ENCODE measurements at regions not wholly inside any gene's neighbourhood (a gene's known extent, or its start where the extent isn't known, plus 50 kb on each side); places are given as distances from the start of the nearest gene placed in this dataset.

DNA sequence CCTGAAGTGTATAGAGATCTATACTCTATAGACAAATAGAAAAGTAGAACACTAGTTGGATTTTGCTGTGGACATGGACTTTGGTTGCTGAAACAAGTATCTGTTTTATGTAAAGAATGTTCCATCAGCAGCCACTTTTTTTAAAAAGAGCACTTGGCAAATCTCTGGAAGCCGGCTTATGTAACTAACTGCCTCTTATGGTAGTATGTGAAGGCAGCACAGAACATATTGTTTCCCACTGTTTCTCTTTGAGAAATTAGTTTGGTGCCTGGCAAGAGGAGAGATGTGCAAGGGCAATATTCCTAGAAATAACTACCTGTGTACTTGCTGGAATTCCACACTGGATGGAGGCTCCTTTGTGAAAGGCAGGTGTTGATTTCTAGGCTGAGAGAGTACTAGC, 242.3 kb upstream of the PREP start:
- TF ChIP-seq, protein P1, sequence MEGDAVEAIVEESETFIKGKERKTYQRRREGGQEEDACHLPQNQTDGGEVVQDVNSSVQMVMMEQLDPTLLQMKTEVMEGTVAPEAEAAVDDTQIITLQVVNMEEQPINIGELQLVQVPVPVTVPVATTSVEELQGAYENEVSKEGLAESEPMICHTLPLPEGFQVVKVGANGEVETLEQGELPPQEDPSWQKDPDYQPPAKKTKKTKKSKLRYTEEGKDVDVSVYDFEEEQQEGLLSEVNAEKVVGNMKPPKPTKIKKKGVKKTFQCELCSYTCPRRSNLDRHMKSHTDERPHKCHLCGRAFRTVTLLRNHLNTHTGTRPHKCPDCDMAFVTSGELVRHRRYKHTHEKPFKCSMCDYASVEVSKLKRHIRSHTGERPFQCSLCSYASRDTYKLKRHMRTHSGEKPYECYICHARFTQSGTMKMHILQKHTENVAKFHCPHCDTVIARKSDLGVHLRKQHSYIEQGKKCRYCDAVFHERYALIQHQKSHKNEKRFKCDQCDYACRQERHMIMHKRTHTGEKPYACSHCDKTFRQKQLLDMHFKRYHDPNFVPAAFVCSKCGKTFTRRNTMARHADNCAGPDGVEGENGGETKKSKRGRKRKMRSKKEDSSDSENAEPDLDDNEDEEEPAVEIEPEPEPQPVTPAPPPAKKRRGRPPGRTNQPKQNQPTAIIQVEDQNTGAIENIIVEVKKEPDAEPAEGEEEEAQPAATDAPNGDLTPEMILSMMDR (IDR thresholded peaks at IDR 0.05; ENCODE audit: low read depth, low read length, poor library complexity, severe bottlenecking): no peak
- no peak for TF ChIP-seq EZH2phosphoT487 (IDR thresholded peaks at IDR 0.05; ENCODE audit: borderline replicate concordance, low read length)

Measured in DOHH2 (cell line).